ENCODE measurements at regions not wholly inside any gene's neighbourhood (a gene's known extent, or its start where the extent isn't known, plus 50 kb on each side); places are given as distances from the start of the nearest gene placed in this dataset.

DNA sequence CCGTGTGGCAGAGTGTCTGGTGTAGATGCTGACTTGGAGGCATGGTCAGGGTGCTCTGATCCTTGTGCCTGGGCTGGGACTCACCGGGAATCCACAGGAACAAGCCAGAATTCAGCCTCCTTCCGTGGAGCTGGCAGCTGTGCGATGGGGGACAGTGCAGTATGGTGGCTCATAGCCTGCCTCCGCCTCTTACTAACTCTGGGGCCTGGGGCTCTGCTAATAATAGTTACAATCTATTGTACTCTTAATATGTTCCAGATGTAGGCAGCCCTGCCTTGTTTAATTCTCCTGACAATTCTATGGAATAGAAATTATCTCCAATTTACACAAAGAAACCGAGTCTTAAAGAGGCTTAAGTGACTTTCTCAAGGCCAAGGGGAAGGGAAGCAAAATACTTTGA is 77.6 kb downstream of the PCDH1 start:
- in situ Hi-C loops (cut with HindIII; ENCODE audit: low sequenced_read_pairs) = no loop called here

DNA sequence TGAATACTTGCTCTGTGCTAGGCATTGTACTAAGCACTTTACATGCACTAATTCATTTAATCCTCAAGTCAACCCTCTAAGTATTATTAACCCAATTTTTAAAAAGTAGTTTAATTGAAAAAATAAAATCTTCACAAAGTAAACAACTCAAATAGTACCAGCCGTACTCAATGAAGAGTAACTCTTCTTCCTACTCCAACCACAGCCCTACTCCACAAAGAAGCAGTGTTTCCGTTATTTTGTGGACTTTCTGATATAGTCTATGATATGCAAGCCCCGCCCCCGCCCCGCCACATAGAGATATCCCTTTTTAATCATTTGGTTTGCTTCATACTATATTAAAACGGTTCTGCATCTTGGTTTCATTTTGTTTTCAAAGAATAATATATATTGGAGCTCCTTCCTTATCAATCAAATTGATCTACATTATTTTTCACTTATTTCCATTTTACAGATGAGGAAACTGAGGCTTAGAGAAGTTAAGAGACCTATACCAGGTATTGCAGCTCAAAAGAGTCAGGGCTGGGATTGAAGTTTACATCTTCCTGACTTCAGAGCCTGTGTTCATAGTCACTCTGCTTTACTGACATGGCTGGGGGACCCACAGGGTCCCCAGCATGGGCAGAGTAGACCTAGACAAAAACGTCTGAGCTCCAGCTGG is 78.6 kb downstream of the PCDH1 start:
- in situ Hi-C loops (cut with HindIII; ENCODE audit: low sequenced_read_pairs) = no loop called here

DNA sequence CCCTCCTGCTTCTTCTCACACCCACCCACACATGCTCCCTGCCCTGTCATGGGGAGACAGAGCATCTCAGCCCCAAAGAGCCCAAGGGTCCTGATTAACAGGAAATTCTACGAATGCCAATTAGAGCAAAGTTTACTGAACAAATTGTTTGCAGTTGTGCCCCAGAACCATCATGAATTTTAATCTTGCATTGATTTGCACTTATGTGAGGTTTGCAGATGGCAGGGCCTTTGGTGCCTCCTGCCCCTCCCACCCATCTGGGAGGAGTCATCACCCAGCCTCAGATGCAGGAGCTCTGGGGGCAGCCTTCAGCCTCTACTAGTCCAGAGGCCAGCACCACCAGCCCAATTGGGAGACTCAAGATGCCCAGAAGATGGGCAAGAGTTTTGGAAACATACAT is 80.8 kb downstream of the PCDH1 start:
- in situ Hi-C loops (cut with HindIII; ENCODE audit: low sequenced_read_pairs) = no loop called here

DNA sequence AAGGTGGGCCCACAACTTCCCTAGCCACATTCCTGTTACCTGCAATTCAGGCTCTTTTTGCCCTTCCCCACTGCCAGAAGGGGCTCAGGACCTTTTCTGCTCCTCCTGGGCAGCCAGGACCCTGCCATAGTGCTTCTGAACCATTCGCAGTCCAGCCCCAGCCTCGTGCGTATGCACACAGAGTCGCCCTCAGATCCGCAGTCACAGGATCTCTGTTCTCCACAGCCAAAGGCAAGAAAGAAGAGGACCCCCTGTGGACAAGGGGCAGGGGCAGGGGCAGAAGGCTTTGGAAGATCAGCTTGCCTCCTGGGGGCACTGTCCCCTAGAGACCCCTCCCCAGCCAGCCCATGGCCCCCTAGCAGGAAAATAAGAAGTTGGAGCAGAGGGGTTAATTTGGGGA is 82.8 kb downstream of the PCDH1 start:
- in situ Hi-C loops (cut with HindIII; ENCODE audit: low sequenced_read_pairs) = no loop called here

DNA sequence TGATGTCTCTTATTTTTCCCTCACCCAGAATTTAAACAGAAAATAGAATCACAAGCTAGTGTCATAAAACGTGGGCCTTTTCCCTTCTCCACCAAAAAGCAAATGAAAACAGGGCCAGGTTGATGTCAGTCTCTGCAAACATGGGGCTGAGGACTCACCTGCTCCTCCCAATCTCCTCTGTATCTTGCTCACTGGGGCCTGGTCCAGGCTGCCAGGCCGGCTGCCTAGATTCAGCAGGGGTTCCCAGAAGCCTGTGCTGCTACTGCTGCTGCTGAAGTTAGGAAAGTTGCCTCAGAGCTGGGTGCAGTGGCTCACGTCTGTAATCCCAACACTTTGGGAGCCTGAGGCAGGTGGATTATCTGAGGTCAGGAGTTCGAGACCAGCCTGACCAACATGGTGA is 84.3 kb downstream of the PCDH1 start:
- in situ Hi-C loops (cut with HindIII; ENCODE audit: low sequenced_read_pairs) = no loop called here

GRCh38 chr5:141793403-141793802 is 84.8 kb downstream of the PCDH1 start:
- in situ Hi-C loops (cut with HindIII; ENCODE audit: low sequenced_read_pairs) = no loop called here

DNA sequence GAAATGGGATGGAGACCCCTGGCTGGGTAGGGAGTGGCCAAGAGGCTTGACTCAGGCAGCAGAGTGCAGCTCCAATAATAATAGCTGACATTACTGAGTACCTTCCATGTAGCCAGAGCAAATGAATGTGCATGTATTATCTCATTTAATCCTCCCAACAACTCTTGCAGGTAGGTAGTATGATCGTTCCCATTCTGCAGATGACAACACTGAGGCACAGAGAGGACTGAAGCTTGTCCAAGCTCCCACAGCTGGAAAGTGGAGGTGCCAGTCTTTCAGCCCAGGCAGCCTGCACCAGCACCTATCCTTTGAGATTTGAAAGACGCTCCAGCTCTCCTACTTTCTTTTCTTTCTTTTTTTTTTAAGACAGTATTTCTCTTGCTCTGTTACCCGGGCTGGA is 87.6 kb downstream of the PCDH1 start:
- in situ Hi-C loops (cut with HindIII; ENCODE audit: low sequenced_read_pairs) = no loop called here

DNA sequence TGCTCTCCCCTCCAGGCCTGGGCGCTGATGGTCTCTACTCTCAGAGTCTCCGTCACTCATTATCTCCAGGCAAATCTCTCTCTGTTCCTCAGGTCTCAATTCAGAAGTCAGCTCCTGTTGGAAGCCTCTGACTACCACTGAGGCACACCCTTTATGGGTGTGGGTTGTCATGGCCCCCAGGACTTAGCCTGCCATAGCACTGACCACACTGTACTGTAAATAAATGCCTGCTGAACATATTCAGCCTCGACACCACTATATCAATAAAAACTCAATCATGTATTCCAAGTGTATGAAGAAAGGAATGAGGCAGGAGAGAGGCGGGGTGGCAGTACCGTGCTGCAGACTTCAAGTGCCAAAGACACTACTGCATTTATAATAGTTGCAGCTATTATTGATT is 88.9 kb downstream of the PCDH1 start:
- in situ Hi-C loops (cut with HindIII; ENCODE audit: low sequenced_read_pairs) = no loop called here

DNA sequence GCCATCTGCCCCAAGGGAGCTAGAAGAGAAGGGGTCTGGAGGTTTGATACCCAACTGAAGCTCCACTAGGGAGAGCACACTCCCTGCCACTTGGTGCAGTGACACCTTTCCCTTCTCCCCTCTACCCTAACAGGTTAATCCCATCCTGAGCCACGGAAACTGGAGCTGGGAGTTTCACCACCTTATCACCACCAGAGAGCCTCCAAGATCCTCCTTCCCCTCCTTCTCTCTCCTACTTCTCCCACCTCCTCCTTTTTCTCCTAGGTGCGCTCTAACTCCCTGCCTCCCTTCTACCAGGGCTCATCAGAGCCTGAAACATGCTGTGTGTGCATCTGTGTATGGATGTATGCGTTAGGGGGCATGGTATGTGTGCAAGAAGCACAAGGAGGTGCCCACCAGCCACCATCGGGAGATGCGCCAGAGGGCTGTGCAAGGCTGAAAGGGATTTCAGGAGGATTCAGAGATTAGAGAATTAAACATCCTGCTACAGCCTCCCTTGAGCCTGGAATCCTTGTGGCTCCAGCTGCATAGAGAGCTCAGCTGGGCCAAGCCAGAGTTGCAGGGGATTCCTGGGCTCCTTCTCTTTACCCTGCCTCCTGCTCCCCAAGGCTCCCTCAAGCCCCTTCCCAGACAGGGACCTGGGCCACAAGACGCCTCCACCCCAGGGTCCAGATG is 89.8 kb downstream of the PCDH1 start:
- in situ Hi-C loops (cut with HindIII; ENCODE audit: low sequenced_read_pairs) = no loop called here

- in situ Hi-C loops (cut with HindIII; ENCODE audit: low sequenced_read_pairs) = no loop called here
Observed at GRCh38 chr5:141787376-141787775, 90.8 kb downstream of the PCDH1 start.

- in situ Hi-C loops (cut with HindIII; ENCODE audit: low sequenced_read_pairs) = no loop called here
Observed at GRCh38 chr5:141786700-141787099, 91.5 kb downstream of the PCDH1 start.

- in situ Hi-C loops (cut with HindIII; ENCODE audit: low sequenced_read_pairs) = no loop called here
Observed at GRCh38 chr5:141785711-141786110, 92.5 kb downstream of the PCDH1 start.

DNA sequence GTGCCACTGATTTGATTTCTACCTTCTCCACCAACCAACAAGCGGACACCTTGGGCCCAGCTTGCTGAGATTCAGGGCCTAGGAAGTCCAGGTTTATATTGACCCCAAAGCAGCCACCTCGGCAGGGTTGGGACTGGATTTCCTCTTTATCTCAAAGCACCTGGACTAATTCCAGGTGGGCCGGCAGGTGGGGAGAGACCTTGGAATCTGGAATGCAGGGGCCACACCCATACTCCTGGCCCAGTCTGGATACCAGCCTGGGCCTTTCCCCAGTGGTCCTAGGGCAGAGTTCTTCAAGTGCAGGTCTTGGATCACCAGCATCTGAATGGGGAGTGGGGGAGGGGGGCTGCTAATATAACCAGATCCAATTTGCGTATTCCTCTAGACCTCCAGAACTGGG is 93.1 kb downstream of the PCDH1 start:
- in situ Hi-C loops (cut with HindIII; ENCODE audit: low sequenced_read_pairs) = no loop called here

DNA sequence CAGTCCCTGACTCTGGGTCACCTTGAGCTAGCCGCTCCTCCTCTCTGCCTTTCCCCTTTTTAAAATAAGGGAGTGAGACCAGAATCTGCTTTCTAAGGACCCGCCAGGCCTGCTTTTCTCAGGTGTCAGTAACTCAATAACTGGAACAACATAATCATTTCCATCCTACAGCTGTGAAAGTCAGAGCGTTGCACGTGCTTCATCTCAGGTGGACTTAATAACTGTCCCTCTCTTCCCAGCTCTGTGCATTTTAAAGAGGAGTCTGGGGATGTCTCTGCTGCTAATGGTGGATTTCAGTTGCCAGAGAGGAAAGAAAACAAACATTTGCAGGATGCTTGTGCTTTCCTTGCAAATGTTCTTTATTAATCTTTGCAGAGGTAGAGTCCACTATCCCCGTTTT is 93.7 kb downstream of the PCDH1 start:
- in situ Hi-C loops (cut with HindIII; ENCODE audit: low sequenced_read_pairs) = no loop called here

DNA sequence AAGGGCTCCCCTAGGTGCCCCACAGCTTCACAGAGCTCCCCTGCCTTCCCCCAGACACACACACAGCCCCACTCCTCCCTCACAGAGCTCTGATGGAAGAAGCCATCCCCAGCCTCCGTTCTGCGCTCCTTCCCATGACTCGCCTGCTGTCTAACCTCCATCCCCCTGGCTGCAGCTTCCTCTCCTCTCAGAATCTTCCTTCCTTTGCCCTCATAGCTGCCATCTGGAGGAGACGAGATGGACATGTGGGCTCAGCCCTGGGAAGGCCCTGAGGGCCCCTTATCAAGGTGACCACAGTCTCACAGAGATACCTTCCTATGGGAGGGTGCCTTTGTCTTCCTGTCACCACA is 94.3 kb downstream of the PCDH1 start:
- in situ Hi-C loops (cut with HindIII; ENCODE audit: low sequenced_read_pairs) = no loop called here

DNA sequence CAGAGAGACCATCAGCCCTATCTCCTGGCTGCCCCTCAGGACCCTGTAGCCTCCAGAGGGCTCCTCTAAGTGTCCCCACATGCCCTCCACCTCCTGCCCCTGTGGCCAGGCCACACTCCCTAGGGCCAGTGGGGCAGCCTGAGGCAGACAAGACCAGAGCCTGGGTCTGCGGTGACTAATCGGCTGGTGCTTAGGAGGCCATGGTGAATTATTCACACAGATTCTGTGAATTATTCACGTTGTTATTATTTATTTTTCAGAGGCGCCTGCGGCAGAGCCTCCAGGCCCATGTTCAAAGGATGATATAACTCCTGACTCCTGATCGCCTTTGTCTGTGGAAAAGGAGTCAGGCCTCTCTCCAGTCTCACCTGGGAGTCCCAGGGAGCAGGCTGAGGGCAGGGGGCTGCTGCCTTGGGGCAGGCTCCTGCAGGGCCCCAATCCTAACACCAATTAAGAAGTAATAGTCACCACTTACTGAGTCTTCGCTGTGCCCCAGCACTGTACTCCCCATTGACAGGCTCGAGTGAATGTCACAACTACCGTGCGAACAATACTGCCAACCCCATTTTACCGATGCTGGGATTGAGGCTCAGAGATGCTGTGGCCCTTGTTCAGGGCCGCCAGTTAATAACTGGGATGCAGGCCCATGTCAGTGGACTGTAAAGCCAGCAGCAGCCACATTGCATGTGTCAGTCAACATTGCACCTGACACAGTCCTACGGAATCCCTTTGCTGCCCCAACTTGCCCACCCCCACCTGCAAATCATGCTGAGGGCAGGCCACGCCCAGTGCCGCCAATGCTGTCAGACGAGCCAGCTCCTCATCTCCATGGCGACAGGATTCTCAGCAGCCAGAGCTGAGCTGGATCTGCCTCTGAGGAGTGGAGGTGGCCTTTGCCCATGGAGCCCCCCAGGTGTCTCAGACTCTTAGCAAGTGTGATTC is 94.9 kb downstream of the PCDH1 start:
- in situ Hi-C loops (cut with HindIII; ENCODE audit: low sequenced_read_pairs) = no loop called here

- in situ Hi-C loops (cut with HindIII; ENCODE audit: low sequenced_read_pairs) = no loop called here
Observed at GRCh38 chr5:141781910-141782309, 96.3 kb downstream of the PCDH1 start.

DNA sequence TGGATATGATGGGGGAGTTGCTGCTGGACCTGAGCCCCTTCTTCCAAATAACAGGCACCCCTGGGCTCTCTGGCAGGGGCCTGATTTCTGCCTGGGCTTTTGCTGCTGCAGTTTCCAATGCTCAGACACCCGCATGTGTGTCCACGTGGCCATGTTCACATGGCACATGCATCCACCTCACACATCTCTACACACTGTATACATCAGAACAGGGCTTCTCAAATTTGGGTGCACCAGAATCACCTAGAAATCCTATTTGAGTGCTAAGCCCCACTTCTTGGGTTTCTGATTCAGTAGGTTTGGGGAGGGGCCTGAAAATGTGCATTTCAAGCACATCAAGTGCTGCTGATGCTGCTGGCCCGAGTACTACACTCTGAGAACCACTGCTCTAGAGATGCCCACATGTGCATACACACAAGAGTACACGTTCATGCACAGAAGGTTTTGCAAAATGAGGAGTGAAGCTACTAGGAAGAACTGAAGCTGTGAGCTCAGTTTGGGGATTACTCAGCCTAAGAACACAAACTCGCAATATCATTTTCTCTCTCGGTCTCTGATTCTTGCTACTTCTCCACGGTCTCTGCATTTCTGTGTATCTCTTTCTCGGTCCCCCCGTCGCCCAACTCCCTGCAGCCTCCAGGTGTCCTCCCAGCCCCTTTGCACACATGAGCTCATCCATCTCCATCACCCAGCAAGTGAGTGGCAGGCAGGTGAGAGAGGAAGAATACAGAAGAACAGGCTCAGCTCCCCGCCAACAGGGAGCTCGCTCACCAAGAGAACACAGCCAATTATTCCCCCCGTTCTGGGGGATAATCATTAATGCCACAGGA is 97.0 kb downstream of the PCDH1 start:
- in situ Hi-C loops (cut with HindIII; ENCODE audit: low sequenced_read_pairs) = no loop called here

DNA sequence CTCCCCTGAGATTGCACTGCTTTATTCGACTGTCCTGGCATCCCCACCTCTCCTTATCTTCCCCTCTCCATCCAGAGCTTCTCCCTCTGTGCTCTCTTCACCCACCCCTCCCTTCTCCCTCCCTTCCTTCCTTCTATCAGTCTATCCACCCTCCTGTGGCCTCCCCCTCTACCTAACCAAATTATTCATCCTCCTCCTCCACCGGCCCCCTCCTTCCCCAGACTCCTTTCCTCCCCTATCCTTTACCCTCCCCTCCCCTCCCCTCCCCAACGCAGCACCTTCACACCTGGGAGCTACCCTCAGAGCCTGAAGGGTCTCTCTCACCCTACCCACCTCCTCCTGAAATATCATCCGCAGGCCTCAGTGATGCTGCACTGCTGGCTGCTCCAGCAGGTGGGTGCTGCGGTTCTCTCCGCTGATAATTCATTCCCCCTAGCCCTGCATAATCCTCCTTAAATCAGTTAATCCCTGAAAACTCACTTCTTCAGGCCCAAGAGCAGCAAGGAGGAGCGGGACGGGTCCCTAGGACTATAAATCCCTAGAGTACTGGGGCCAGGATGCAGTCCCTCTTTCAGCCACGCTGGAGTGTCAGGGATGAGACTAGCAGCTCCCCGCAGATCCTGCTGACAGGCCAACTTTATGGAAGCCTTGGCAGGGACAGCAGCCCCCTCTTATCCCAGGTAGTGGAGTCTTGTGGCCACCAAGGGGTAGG is 97.8 kb downstream of the PCDH1 start:
- in situ Hi-C loops (cut with HindIII; ENCODE audit: low sequenced_read_pairs) = no loop called here

DNA sequence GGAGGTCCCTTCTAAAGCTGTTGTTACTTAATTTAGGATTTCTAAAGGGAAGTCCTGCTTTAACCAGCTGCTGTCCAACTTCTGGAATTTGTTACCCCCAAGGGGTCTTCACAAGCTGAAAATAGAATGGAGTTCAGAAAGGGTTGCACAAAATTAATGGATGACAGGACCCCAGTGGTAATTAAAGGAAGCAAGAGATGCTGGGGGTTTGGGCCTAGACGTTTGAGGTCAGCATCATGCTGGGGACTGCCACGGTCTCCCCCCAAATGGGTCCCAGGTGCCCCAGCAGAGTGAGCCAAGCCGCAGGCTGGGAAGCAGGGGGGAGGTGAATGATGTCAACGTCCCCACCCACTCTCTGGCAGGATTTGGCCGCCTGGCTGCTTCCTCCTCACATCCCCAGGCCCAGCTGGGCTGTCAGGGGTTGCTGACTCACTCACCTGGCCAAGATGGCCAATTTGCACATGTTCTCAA is 97.5 kb upstream of the ARAP3 start:
- in situ Hi-C loops (cut with HindIII; ENCODE audit: low sequenced_read_pairs) = no loop called here
